A673 (cell line): ENCODE measurements at regions not wholly inside any gene's neighbourhood (a gene's known extent, or its start where the extent isn't known, plus 50 kb on each side); places are given as distances from the start of the nearest gene placed in this dataset.

Experiments used
- BruUV-seq: library from RNA; stranded (reverse); fragments of 400-500 nt; replicated peaks from 2 replicates; lab custom pipeline; 2021; lab: Mats Ljungman, UMichigan
- CTCF ChIA-PET: fragments of 300-600 bp; sonication (Branson Sonifier 250); formaldehyde crosslinking; loops from one replicate; lab custom pipeline; 2022; ENCODE audit warnings: antibody characterized with exemption; lab: Charles Lee
- POLR2A ChIA-PET: fragments of 300-600 bp; sonication (Branson Sonifier 250); formaldehyde crosslinking; loops from one replicate; lab custom pipeline; 2022; ENCODE audit warnings: antibody characterized with exemption; ENCODE audit not compliant: low non-redundant PET; lab: Charles Lee
- DNase-seq: peaks from one replicate; pipeline ENCODE4 v3.0.0-alpha.2; 2015; ENCODE audit warnings: low spot score
- H3K27ac ChIP-seq: fragments of 200-600 bp; sonication (generic); 2 replicates; pipeline ENCODE4 v1.5.1; 2016; ENCODE audit warnings: mixed run types, low read depth, mild to moderate bottlenecking, mixed read lengths, antibody characterized with exemption, low read length; ENCODE audit not compliant: poor library complexity, severe bottlenecking
- H3K27me3 ChIP-seq: fragments of 200-600 bp; sonication (generic); replicated peaks from 2 replicates; pipeline ENCODE4 v1.6.1; 2017; ENCODE audit warnings: mixed run types, low read depth, mild to moderate bottlenecking, mixed read lengths, antibody characterized with exemption, low read length; ENCODE audit not compliant: insufficient read depth, poor library complexity
- H3K36me3 ChIP-seq: fragments of 200-600 bp; sonication (generic); 2 replicates; pipeline ENCODE4 v1.6.1; 2016; ENCODE audit warnings: mixed run types, mild to moderate bottlenecking, mixed read lengths, antibody characterized with exemption, low read length; ENCODE audit not compliant: insufficient read depth, poor library complexity, severe bottlenecking
- H3K4me1 ChIP-seq: fragments of 200-600 bp; sonication (generic); 2 replicates; pipeline ENCODE4 v1.6.1; 2017; ENCODE audit warnings: mixed run types, mild to moderate bottlenecking, mixed read lengths, antibody characterized with exemption, low read length; ENCODE audit not compliant: insufficient read depth, poor library complexity, severe bottlenecking
- H3K4me3 ChIP-seq: fragments of 200-600 bp; sonication (generic); 2 replicates; pipeline ENCODE4 v1.5.1; 2016; ENCODE audit warnings: low read depth, mixed run types, mild to moderate bottlenecking, mixed read lengths, low read length; ENCODE audit not compliant: poor library complexity, severe bottlenecking
- H3K9me3 ChIP-seq: fragments of 200-600 bp; sonication (generic); 2 replicates; pipeline ENCODE4 v1.6.1; 2016; ENCODE audit warnings: mixed run types, low read depth, mild to moderate bottlenecking, mixed read lengths, antibody characterized with exemption, low read length; ENCODE audit not compliant: poor library complexity, severe bottlenecking
- CTCF ChIP-seq: fragments of 300-800, 200-600 bp; sonication (generic); conservative IDR thresholded peaks from 2 replicates; pipeline ENCODE4 v1.5.1; 2017; ENCODE audit warnings: low read depth, mild to moderate bottlenecking, antibody characterized with exemption, low read length, moderate library complexity, mixed read lengths
- EZH2 ChIP-seq: fragments of 200-600 bp; sonication (generic); IDR thresholded peaks from 2 replicates; pipeline ENCODE4 v1.6.1; 2017; ENCODE audit warnings: borderline replicate concordance, low read depth, mild to moderate bottlenecking, mixed read lengths, antibody characterized with exemption, low read length; ENCODE audit not compliant: poor library complexity, severe bottlenecking
- intact Hi-C: fragments of 100-400 bp; cut with micrococcal nuclease; formaldehyde crosslinking; loops from one replicate; pipeline ENCODE4 v1.10.0; 2022; ENCODE audit not compliant: unreplicated experiment

DNA sequence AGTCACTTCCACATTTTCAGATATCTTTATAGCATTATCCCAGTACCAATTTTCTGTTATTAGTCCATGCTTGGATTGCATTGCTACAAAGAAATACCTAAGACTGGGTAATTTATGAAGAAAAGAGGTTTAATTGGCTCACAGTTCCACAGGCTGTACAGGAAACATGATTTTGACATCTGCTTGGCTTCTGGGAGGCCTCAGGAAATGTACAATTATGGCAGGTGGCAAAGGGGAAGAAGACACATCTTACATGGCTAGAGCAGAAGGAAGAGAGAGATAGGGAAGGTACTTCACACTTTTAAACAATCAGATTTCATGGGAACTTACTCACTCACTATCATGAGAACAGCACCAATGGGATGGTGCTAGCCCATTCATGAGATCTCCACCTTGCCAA, 172.3 kb upstream of the GPR149 start:
- no TSS peak for BruUV-seq
- no peaks in the 10 kb centered on the region for H3K36me3 ChIP-seq
- TF ChIP-seq CTCF (no peak), EZH2 (no peak)
- no peak overlapping the region for H3K4me3 ChIP-seq
- peak; percentile 29 for DNase-seq
- ChIA-PET CTCF (no interaction called here), POLR2A (no interaction called here)
- H3K27ac ChIP-seq: no peak overlapping the region
- intact Hi-C loops: no loop called here
- H3K9me3 ChIP-seq: no peaks in the 10 kb centered on the region
- H3K27me3 ChIP-seq: no peaks in the 10 kb centered on the region
- H3K4me1 ChIP-seq: no peaks in the 10 kb centered on the region

GRCh38 chr3:154598166-154598565, 168.2 kb upstream of the GPR149 start:
- intact Hi-C loops: no loop called here
- CTCF ChIA-PET: no interaction called here

GRCh38 chr3:154590675-154591384, 160.8 kb upstream of the GPR149 start:
- no peak for TF ChIP-seq CTCF
- TF ChIP-seq EZH2: no peak
- CTCF ChIA-PET: no interaction called here
- BruUV-seq: no TSS peak
- H3K4me3 ChIP-seq: no peak overlapping the region
- intact Hi-C loops: no loop called here
- no peak for DNase-seq
- no peaks in the 10 kb centered on the region for H3K27me3 ChIP-seq
- no peak overlapping the region for H3K27ac ChIP-seq
- no peaks in the 10 kb centered on the region for H3K36me3 ChIP-seq
- no peaks in the 10 kb centered on the region for H3K9me3 ChIP-seq
- POLR2A ChIA-PET: no interaction called here
- no peaks in the 10 kb centered on the region for H3K4me1 ChIP-seq

More at GRCh38 chr3:154598166-154598565, 168.2 kb upstream of the GPR149 start:
- Histone ChIP-seq H3K4me1 (no peaks in the 10 kb centered on the region), H3K4me3 (no peak overlapping the region), H3K36me3 (no peaks in the 10 kb centered on the region), H3K27me3 (no peaks in the 10 kb centered on the region), H3K27ac (no peak overlapping the region), H3K9me3 (no peaks in the 10 kb centered on the region)
- no peak for DNase-seq
- BruUV-seq: no TSS peak
- TF ChIP-seq EZH2 (no peak), CTCF (no peak)
- POLR2A ChIA-PET: no interaction called here
